GM11168 (cell line): ENCODE measurements at regions not wholly inside any gene's neighbourhood (a gene's known extent, or its start where the extent isn't known, plus 50 kb on each side); places are given as distances from the start of the nearest gene placed in this dataset.
"Not testable (repeated sequence)": the region's sequence is repeated elsewhere in the genome, so short reads cannot be mapped to it uniquely, and the experiment has no call there.

Experiments
- in situ Hi-C: fragments of 300-500 bp; cut with MboI; formaldehyde crosslinking; loops from one replicate; pipeline ENCODE4 v1.12.0; 2022; ENCODE audit warnings: low sequenced_read_pairs; ENCODE audit not compliant: unreplicated experiment

DNA sequence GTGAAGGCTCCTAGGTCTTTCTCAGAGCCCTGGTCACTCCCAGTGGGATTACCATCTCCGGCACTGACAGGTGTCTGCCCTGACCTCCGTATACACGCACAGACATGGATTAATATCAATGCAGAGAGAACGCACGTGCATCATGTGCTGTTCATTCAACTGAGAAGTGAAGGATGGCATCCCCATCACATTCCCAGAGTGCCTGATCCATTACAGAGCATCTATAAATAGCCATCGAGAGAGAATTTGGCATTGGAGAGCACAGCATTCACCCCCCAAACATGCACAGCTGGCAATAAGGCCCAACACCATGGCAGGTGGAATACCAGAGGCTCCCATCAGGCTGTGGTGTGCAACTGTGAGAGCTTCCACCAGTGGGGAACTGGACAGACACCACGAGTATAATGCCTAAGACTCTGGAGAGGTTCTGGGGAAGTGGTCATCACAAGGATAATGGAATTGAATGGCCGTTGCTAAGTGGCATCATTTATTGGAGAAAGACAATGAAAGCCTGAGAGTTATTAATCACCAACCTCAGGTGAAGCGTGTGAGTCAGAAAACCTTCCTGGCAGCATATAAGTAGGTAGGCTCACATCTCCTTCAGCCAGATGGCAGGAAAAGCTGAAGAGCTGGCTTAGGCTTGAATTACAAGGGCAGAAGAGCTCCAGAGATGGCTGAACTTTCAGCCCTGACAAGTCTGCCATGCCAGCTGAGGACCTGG is 244.5 kb upstream of the ID2 start:
- in situ Hi-C loops: no loop called here

DNA sequence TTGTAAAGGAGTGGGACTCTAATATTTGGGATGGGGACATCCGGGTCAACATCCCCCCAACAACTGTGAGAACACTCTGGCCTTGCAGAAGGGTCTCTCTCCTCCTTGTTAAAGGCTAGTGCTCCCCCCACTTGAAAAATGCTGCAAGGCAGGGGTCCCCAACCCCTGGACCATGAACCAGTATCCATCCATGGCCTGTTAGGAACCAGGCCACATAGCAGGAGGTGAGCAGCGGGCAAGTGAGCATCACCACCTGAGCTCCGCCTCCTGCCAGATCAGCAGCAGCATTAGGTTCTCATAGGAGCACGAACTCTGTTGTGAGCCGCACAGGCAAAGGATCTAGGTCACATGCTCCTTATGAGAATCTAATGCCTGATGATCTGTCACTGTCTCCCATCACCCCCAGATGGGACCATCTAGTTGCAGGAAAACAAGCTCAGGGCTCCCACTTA is 243.9 kb upstream of the ID2 start:
- in situ Hi-C loops: no loop called here

DNA sequence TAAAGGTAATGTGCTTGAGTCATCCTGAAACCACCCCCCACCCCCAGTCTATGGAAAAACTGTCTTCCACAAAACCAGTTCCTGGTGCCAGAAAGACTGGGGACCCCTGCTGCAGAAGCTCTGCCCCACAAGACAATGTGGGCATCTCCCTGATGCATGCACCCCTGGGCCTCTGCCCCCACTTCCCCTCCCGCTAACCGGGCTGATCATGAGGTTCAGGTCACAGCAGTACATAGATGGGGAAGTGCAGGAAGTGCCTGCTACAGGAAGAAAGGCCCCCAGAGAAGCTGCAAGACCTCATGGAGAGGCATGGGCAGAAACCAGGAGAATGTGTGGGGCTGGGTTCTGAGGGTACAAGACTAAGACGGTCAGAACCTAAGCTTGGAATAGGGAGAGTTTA is 243.4 kb upstream of the ID2 start:
- in situ Hi-C loops: no loop called here

DNA sequence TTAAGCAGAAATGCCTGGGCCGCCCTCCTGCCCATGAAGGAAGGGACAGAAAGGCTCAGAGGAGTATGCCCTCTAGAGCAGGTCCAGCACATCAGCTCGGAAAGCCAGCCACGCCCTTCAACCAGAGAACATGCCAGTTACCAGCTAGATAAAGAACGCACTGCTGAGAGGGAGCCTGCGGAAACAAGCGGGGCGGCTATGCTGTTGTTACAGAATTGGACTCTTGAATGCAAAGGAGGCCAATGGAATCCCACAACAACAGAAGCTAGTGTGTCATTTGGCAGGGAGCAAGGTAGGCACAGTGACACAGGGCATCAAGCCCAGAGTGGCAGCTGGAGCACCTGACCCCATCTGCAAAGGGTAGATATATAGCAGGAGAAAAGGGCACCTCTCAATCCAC is 242.9 kb upstream of the ID2 start:
- in situ Hi-C loops: no loop called here

DNA sequence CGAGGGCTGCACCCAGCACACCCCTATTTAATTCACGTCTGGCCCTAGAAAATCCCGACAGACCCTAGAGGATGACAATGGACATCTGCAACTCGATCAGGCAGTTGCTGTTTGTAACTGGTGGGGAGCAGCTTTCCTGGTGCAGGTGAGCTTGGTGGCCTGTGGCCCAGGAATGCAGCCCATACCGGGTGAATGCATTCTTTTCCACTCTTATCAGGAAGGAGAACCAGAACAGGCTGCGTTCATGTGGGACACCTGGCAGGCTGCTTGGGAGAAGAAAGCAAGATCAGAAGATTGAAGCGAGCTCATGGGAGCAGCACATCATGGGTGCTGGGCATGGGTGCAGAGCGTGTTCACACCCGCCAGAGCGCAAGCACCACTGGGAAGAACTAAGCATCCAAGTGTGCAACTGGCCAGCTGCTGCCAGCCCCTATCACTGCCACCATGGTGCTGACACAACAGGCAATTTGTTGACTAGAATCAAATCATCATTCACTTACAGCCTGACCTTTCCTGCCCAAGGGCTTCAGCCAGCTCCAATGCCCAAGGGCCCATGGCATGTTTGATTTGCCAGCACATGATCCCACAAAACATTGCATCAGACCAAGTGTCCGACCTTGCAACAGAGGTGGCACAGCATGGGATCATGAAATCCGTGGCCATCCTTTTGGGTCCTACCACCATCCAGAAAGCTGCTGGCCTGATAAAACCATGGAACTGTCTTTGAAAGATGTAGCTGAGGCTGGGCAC is 241.7 kb upstream of the ID2 start:
- in situ Hi-C loops: no loop called here

- in situ Hi-C loops: no loop called here
These were observed 240.5 kb upstream of the ID2 start for GRCh38 chr2:8441371-8441770.

DNA sequence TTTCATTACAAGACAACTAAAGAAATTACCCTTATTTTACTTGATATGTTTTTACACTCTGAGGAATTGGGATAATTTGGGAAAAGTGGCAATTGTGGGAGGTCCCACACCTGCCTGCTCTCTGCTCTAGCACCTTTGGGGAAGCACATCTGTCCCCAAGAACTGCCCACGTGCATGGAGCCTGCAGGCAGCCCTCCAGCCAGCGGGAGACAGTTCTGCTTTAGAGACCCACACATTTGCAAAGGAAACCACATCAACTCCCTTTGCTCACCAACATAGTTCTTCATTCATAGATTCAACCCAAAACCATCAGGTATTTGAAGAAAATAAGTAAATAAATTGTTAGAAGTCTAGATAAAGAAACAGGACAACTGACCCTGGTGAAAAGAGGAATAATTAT is 239.9 kb upstream of the ID2 start:
- in situ Hi-C loops: no loop called here

DNA sequence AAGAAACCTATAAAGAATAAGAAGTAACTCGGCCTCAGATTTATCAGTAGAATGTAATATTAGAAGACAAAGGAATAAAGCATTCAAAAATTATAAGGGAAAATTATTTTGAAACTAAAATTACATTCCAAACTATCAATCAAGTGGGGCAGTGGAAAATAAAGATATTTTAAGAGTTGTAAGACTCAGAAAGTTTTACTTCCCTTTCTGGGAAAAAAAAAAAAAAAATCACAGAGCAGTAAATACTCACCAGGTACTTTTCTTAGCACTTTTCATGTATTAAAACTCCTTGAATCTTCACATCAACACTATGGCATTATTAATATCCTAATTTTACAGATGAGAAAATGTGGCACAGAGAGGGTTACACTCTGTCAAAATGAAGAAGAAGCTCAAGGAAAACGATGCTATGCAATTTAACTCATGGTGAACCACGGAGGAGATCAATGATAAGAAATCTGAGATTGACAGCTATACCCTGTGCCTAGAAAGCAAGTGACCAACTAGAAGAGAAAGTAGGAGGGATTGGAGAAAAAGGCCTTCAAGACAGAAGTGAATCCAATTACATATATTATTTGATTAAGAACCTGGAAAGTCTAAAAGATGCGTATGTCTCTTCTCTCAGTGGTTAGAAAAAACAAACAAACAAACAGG is 238.9 kb upstream of the ID2 start:
- in situ Hi-C loops: no loop called here

DNA sequence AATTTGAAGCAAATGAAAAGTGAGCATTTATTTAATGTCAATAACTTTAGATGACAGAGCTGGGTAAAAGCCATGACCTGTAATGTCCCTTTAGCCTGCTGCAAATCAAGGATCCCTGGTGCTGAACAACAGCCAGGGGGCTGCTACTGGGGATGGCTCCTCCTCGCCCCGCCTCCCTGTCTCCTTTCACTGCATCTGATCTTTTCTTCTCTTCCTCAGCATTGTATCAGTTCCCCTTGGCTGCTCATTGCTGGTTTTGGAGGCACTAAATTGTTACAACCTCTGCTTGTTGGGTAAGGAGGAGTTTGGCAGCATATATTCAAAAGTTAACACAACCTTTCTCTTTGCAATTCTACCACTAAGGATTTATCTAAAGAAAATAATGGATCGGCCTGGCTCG is 236.3 kb upstream of the ID2 start:
- in situ Hi-C loops: no loop called here

GRCh38 chr2:8446751-8447150 is 235.1 kb upstream of the ID2 start:
- in situ Hi-C loops: not testable (repeated sequence)

GRCh38 chr2:8447610-8448221 is 234.1 kb upstream of the ID2 start:
- in situ Hi-C loops: no loop called here

DNA sequence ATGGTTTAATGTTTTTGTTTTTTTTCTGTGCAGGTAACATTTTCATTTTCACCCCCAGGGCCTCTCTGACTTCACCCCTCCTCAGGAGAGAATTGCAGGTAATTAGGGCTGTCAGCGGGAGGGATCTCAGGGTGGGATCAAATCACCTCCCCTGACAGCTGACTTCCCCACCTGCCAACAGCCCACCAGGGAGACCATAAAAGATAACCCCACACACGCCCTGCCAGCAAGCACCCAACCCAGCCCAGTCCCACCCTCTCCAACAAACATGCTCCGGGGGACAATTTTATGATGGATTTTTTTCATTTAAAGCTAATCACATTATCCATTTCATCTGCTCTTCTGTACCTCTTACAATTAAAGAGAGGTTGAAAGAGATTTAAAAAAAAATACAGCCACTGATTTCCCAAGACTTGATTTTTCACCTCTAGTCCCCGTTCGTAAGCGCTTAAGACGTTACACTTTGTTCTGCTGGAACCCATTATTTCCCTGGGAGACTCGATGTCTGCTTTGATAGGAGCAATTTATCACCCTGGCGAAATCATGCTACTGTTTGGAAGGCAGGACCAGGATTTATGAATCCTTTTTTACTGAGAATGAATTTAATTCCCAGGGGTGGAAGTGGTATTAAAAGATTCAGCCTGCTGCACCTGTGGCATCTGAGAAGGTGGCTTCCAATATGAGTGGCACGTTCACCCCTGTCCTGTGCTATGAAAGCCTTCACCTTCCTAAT is 232.9 kb upstream of the ID2 start:
- in situ Hi-C loops: no loop called here

DNA sequence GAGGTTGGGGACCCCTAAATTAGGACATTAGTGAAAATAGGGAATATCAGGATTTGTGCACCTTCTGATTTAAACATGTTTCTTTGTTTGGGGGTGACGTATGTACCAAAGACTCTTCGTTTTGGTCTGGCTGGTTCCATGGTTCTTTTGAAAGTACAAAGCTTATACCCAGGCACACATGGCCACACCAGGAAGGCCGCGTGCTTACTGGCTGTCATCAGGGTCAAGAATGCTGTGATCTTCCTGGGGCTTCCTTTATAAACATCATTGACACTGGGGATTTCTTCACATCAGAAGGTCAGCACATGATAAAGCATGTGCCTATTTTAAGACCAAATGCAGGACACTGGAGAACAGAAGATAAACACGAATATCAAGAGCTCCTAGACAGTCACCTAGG is 230.6 kb upstream of the ID2 start:
- in situ Hi-C loops: no loop called here

DNA sequence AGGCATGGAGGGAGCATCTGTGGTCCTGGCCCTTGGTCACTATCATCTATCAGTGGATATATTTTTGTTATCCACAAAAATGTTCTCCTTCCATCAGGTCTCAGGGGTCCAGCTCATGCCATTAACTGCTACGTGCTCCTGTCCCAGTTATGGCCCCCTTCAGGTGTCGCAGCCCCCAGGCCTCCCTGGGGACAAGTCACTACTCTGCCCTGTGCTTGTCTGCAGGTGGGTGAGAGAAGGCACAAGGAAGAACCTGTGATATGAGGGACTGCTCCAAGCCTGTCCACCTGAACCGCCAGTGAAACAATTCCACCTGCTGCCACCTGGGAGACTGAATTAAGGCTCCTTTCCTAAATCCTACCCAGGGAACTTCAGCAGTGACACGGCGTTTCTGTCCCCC is 229.6 kb upstream of the ID2 start:
- in situ Hi-C loops: no loop called here

DNA sequence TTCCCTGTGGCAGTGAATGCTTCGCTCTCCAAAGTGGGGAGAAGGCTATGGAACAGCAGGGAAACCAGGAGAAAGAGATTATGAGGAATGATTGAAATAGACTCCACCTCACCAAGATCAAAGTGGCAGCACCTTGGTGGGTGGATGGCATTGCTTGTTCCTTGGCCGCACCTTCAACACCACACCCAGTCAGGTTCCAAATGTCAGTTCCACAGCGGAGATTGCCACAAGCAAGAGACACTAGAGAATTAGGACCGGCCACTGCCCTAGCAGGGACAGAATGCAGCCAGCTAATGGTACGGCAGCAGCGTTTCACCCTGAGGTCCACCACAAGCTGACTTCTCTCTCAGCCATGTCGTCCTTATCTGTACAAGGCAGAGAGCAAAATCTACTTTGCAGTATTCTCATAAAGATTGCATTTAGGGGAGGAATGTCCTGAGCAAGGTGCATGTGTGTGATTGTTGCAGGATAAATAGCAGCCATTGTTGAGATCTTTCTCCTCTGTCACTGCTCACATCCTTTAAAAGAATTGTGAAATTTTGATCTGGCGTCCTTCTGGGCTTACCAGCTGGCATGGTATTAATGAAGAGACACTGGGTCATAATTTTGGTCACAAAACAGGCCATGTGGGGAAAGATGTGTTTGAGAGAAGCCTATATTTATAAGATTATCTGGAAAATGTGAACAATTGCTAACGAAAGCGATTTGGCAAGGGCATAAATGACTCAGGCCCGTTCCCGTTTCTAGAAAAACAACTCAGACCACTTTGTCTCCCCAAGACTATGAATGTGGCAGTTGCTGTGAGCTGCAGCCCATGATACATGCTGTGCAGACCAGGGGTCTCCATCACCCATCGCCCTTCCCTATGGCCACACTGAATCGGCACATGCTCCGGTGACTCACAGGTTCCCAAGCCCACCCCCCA is 228.6 kb upstream of the ID2 start:
- in situ Hi-C loops: no loop called here

DNA sequence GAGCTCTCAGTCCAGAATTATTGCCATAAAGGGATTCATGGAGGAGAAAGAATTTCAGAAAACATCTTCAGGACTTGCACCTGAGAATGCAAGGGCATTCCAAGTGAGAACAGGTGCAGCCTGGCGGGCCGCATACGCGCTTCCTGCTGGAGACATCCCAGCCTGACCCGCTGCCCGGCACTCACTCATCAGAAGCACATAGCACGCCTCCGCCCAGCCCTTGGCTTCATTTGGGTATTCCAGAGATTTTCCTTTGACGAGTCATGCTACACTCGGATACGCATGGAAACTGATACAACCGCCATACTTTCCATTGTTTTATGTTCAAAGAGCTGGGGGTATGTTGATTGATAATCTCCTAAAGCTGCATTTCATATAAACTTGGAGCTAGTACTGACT is 228.0 kb upstream of the ID2 start:
- in situ Hi-C loops: no loop called here

DNA sequence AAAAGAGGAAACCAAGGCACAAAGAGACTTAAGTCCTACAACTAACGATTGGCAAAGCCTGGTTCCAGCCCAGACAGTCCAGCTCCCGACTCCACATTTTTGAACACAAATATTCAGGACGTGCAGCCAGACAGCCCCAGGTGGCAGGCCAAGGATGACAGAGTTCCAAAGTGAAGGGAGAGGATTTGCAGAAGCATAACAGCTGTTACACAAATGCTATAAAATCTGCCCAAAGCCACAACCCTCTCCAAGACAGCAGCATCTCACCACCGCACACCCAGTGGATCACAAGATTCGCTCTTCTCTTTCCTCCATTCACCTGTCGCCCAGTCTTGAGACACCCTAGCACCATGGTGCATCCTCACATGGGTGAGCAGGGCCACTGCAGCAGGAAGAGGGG is 227.1 kb upstream of the ID2 start:
- in situ Hi-C loops: no loop called here

DNA sequence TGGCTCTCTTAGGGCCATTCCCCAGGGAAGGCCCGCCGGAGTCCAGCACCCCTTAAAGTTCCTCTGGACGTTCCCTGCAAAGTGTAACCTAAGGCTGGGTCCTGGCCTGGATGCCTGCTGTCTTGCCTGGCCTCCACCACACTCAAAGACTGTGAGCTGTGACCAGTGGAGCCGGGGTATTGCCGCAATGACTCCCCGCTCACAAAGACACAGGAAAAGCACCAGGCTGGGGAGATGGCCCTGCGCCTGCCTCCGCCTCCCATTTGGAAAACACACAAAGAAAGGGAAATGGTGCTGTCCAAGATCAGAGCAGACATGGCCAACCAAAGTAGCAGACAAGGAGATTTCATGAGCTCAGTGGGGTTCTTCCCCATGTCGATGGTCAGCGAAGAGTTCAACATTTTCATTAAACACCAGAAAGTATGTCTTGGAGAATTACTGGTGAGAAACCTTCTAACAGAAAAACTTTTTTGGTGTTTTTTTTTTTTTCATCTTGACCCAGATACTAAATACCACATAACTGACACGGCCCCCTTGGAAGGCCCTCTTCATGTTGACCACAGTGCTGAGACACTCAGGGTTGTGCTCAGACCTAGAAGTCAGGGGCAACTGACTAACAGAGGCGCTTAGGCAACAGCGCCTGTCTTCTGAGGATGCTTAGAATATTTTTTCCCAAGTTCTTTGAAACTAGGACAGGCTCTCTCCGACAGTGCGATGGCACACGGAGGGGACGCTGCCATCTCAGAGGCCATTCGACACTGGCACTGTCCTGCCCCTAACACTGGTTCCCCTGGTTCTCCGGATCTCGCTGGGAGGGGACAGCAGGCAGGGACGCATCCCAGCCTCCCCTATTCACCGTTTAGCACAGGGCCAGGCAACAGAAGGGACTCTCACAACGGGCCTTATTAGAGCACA is 226.4 kb upstream of the ID2 start:
- in situ Hi-C loops: no loop called here
